ENCODE measurements at regions not wholly inside any gene's neighbourhood (a gene's known extent, or its start where the extent isn't known, plus 50 kb on each side); places are given as distances from the start of the nearest gene placed in this dataset.

DNA sequence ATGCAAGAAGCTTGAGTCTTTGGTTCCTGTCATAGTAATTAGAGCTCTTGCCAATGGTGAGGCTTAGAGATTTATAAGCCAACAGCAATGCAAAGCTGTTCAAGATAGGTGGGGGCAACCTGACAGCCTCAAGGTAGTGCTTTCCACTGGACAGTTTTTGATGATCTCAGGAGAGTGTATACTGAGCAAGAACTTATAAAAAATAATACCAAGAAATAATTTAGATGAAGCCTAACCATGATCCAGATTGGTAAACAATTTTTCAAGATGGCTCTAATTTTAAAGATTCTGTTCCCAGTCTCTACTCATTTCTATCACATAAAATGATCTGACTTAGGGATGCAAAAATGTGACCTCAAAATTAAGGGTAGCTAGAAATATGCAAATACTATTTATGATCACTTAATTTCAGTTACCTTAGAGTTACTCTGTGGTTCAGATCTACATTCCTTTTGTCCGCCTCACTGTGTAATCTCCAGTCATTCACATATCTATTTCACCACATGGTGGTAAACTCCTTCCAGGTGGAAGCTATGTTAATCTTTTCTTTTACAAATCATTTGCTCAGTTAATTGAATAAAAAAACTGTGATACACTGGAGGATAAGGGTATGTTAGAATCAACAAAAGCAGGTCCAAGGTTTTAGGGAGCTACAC lies 1228.0 kb upstream of the C9orf72 start:
- TF ChIP-seq CTCF (IDR thresholded peaks at IDR 0.05) (no peak), POLR2A (IDR thresholded peaks at IDR 0.05) (no peak)

Data from thyroid gland (tissue), 4 donors.